SJSA1 (cell line): ENCODE measurements at regions not wholly inside any gene's neighbourhood (a gene's known extent, or its start where the extent isn't known, plus 50 kb on each side); places are given as distances from the start of the nearest gene placed in this dataset.
"Not testable (repeated sequence)": the region's sequence is repeated elsewhere in the genome, so short reads cannot be mapped to it uniquely, and the experiment has no call there.

Source experiments
- DNase-seq, 2 experiments: peaks; one replicate each; pipeline ENCODE4 v3.0.0-alpha.2; 2015 to 2020; ENCODE audit warnings: low spot score in 2 of 2, low read depth in 1 of 2
- H3K27ac ChIP-seq: fragments of 250-450 bp; sonication (Bioruptor Pico); 2 replicates; pipeline ENCODE4 v1.5.1; 2020; ENCODE audit warnings: mild to moderate bottlenecking, moderate library complexity
- H3K27me3 ChIP-seq: fragments of 250-450 bp; sonication (Bioruptor Pico); replicated peaks from 2 replicates; pipeline ENCODE4 v1.5.1; 2020; ENCODE audit warnings: mild to moderate bottlenecking, moderate library complexity
- H3K36me3 ChIP-seq: fragments of 250-450 bp; sonication (Bioruptor Pico); 2 replicates; pipeline ENCODE4 v1.5.1; 2020; ENCODE audit warnings: mild to moderate bottlenecking
- H3K4me1 ChIP-seq: fragments of 250-450 bp; sonication (Bioruptor Pico); replicated peaks from 2 replicates; pipeline ENCODE4 v1.6.1; 2021; ENCODE audit warnings: mild to moderate bottlenecking
- H3K4me3 ChIP-seq: fragments of 250-450 bp; sonication (Bioruptor Pico); 2 replicates; pipeline ENCODE4 v1.5.1; 2020; ENCODE audit warnings: mild to moderate bottlenecking
- H3K9me3 ChIP-seq: fragments of 250-450 bp; sonication (Bioruptor Pico); replicated peaks from 2 replicates; pipeline ENCODE4 v1.5.1; 2020; ENCODE audit warnings: mild to moderate bottlenecking

- Histone ChIP-seq H3K27ac (no peak overlapping the region), H3K9me3 (no peaks in the 10 kb centered on the region), H3K36me3 (no peaks in the 10 kb centered on the region), H3K4me1 (no peaks in the 10 kb centered on the region), H3K4me3 (no peak overlapping the region), H3K27me3 (no peaks in the 10 kb centered on the region)
- no peak for DNase-seq
Measured at GRCh38 chr15:25250906-25251622, 187.8 kb downstream of the UBE3A start.

- no peaks in the 10 kb centered on the region for H3K36me3 ChIP-seq
- H3K27me3 ChIP-seq: no peaks in the 10 kb centered on the region
- no peaks in the 10 kb centered on the region for H3K4me1 ChIP-seq
- no peak overlapping the region for H3K27ac ChIP-seq
- H3K9me3 ChIP-seq: no peaks in the 10 kb centered on the region
- H3K4me3 ChIP-seq: no peak overlapping the region
- DNase-seq: no peak
Measured at GRCh38 chr15:25251700-25252390, 187.0 kb downstream of the UBE3A start.

- not testable (repeated sequence) for H3K36me3 ChIP-seq, H3K4me3 ChIP-seq, H3K27me3 ChIP-seq, H3K9me3 ChIP-seq, DNase-seq, H3K4me1 ChIP-seq, H3K27ac ChIP-seq
Measured at GRCh38 chr15:25253048-25253973, 185.5 kb downstream of the UBE3A start.

GRCh38 chr15:25268166-25268565 lies 170.7 kb downstream of the UBE3A start:
- Histone ChIP-seq H3K9me3 (no peaks in the 10 kb centered on the region), H3K27me3 (no peaks in the 10 kb centered on the region), H3K36me3 (no peaks in the 10 kb centered on the region), H3K4me3 (no peak overlapping the region), H3K4me1 (no peaks in the 10 kb centered on the region), H3K27ac (no peak overlapping the region)
- no peak for DNase-seq
